SH-SY5Y (cell line): ENCODE measurements at regions not wholly inside any gene's neighbourhood (a gene's known extent, or its start where the extent isn't known, plus 50 kb on each side); places are given as distances from the start of the nearest gene placed in this dataset.

Source experiments
- GATA2 ChIP-seq: IDR thresholded peaks from 2 replicates; pipeline ENCODE4 v1.6.1; 2011; ENCODE audit warnings: mild to moderate bottlenecking, low read depth, low read length
- GATA3 ChIP-seq: IDR thresholded peaks from 2 replicates; pipeline ENCODE4 v1.6.1; 2011; ENCODE audit warnings: low read depth, mild to moderate bottlenecking, low read length, moderate library complexity

DNA sequence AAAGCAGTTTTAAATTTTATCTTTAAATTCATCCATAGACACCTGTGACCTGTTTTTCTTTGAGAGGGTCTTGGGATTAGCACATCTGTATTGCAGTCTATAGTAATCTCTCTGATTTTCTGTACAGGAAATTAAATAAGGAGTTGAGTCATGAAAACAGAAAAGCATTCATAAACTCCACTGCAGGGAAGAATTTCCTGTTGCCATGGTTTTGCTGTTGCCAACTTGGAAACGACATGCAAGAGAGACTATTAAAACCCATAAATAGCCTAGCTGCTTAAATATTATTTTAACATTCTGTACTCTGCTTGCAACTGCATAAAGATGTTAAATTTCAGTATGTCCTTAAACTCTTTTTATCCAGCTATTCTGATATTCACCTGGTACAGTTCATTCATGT, 281.0 kb upstream of the RGS6 start:
- TF ChIP-seq GATA2: no peak
- TF ChIP-seq GATA3: no peak
